ENCODE measurements at regions not wholly inside any gene's neighbourhood (a gene's known extent, or its start where the extent isn't known, plus 50 kb on each side); places are given as distances from the start of the nearest gene placed in this dataset.

DNA sequence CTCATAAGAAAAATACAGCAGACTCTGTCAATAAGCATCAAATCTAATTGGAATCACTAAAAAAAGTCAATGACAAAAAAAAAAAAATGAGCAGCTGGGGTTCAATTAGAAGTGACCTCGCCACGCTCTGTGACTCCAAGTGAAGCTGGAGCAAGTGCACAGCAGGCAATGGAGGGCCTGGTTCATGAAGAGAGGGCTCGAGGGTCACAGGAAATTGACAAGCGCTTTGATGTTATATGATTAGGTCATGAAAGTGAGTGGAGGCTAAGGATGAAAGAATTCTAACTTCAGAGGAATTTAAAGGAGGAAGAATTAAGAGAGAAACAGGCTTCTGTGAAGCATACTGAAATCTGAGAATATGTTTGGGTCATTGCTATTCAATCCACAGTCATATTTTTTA lies 85.4 kb upstream of the TMEM18 start:
- Histone ChIP-seq H2BK120ac (ENCODE audit: low read depth, low read length) (no peak overlapping the region), H3K79me1 (ENCODE audit: low read length) (no peaks in the 10 kb centered on the region), H3K36me3 (ENCODE audit: control insufficient read depth, insufficient read depth, low read length) (no peaks in the 10 kb centered on the region), H2AK5ac (ENCODE audit: low read length) (no peak overlapping the region), H2BK5ac (ENCODE audit: low read length) (no peak overlapping the region), H3K79me2 (ENCODE audit: control insufficient read depth, insufficient read depth, low read length) (no peaks in the 10 kb centered on the region), H3K9ac (ENCODE audit: low read length) (no peak overlapping the region), H3K27ac (ENCODE audit: low read depth, low read length) (no peak overlapping the region), H3K4me2 (ENCODE audit: low read length) (no peak overlapping the region), H3K56ac (ENCODE audit: low read length) (no peak overlapping the region), H2BK15ac (replicated peaks; ENCODE audit: low read depth) (no peak overlapping the region), H3K23ac (ENCODE audit: low read length) (no peak overlapping the region), H4K8ac (ENCODE audit: low read depth, low read length) (no peak overlapping the region), H3K4me3 (ENCODE audit: low read length) (no peak overlapping the region), H3K4ac (ENCODE audit: low read depth, low read length) (no peak overlapping the region), H3K27me3 (ENCODE audit: insufficient read depth, low read length, poor library complexity) (no peaks in the 10 kb centered on the region), H4K5ac (ENCODE audit: low read length) (no peak overlapping the region), H3K18ac (ENCODE audit: low read length) (no peak overlapping the region), H3K4me1 (ENCODE audit: control insufficient read depth, low read depth, low read length) (no peaks in the 10 kb centered on the region)
- no peak for DNase-seq
- WGBS (ENCODE audit: extremely low coverage, insufficient coverage, low lambda C conversion rate): no CpG with 5 or more reads among the region's 4 CpGs

DNA sequence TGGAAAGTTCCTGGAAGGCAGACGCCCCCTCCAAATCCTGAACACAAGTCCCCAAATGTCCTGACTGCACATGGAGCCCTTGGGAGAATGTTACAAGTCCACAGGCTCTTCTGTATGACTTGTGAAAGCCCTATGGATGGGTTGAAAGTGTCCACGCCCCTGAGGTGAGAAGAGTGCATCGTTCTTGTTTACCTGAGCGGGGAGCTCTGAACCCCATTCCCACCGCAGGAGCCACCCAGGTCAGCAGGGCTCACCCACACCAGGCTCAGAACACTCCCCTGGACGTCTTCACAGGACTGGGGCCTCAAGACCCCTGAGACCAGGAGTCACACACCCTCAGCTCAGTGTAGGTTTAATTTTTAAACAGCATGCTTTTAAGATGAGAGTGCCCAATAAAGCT lies 84.2 kb upstream of the TMEM18 start:
- no peak overlapping the region for H2AK5ac ChIP-seq (ENCODE audit: low read length)
- no peak overlapping the region for H2BK120ac ChIP-seq (ENCODE audit: low read depth, low read length)
- no peak overlapping the region for H3K9ac ChIP-seq (ENCODE audit: low read length)
- no peak overlapping the region for H2BK15ac ChIP-seq (replicated peaks; ENCODE audit: low read depth)
- H3K18ac ChIP-seq (ENCODE audit: low read length): no peak overlapping the region
- no peak overlapping the region for H4K8ac ChIP-seq (ENCODE audit: low read depth, low read length)
- WGBS (ENCODE audit: extremely low coverage, insufficient coverage, low lambda C conversion rate): no CpG with 5 or more reads among the region's 6 CpGs
- no peak overlapping the region for H3K27ac ChIP-seq (ENCODE audit: low read depth, low read length)
- H3K4ac ChIP-seq (ENCODE audit: low read depth, low read length): no peak overlapping the region
- no peaks in the 10 kb centered on the region for H3K27me3 ChIP-seq (ENCODE audit: insufficient read depth, low read length, poor library complexity)
- no peak overlapping the region for H3K4me2 ChIP-seq (ENCODE audit: low read length)
- no peak overlapping the region for H2BK5ac ChIP-seq (ENCODE audit: low read length)
- H3K4me1 ChIP-seq (ENCODE audit: control insufficient read depth, low read depth, low read length): no peaks in the 10 kb centered on the region
- no peaks in the 10 kb centered on the region for H3K36me3 ChIP-seq (ENCODE audit: control insufficient read depth, insufficient read depth, low read length)
- no peak overlapping the region for H4K5ac ChIP-seq (ENCODE audit: low read length)
- no peaks in the 10 kb centered on the region for H3K79me1 ChIP-seq (ENCODE audit: low read length)
- H3K4me3 ChIP-seq (ENCODE audit: low read length): no peak overlapping the region
- H3K23ac ChIP-seq (ENCODE audit: low read length): no peak overlapping the region
- no peak for DNase-seq
- H3K79me2 ChIP-seq (ENCODE audit: control insufficient read depth, insufficient read depth, low read length): no peaks in the 10 kb centered on the region
- H3K56ac ChIP-seq (ENCODE audit: low read length): no peak overlapping the region

DNA sequence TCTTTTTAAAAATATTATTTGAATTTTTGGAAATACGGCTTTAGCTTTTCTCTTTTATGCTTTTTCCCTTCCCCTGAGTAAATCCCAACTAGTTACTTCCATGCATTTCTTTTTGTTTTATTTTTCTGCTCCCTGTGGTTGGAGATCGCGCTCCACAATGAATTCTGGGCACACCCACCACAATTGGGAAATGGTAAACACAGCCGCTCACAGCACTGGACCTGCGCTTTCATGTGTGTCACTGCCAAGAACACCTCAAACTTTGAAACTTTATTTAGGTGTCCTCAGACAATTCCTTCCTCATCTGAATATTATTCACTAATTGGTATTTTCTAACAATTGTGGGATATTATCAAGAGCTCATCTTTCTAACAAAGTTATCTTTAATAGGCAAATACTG lies 82.8 kb upstream of the TMEM18 start:
- Histone ChIP-seq H3K79me2 (ENCODE audit: control insufficient read depth, insufficient read depth, low read length) (no peaks in the 10 kb centered on the region), H3K56ac (ENCODE audit: low read length) (no peak overlapping the region), H3K18ac (ENCODE audit: low read length) (no peak overlapping the region), H4K5ac (ENCODE audit: low read length) (no peak overlapping the region), H3K9ac (ENCODE audit: low read length) (no peak overlapping the region), H3K4me3 (ENCODE audit: low read length) (no peak overlapping the region), H3K4me1 (ENCODE audit: control insufficient read depth, low read depth, low read length) (no peaks in the 10 kb centered on the region), H2AK5ac (ENCODE audit: low read length) (no peak overlapping the region), H3K36me3 (ENCODE audit: control insufficient read depth, insufficient read depth, low read length) (no peaks in the 10 kb centered on the region), H3K4me2 (ENCODE audit: low read length) (no peak overlapping the region), H3K4ac (ENCODE audit: low read depth, low read length) (no peak overlapping the region), H2BK120ac (ENCODE audit: low read depth, low read length) (no peak overlapping the region), H3K23ac (ENCODE audit: low read length) (no peak overlapping the region), H4K8ac (ENCODE audit: low read depth, low read length) (no peak overlapping the region), H2BK5ac (ENCODE audit: low read length) (no peak overlapping the region), H3K79me1 (ENCODE audit: low read length) (no peaks in the 10 kb centered on the region), H3K27ac (ENCODE audit: low read depth, low read length) (no peak overlapping the region), H3K27me3 (ENCODE audit: insufficient read depth, low read length, poor library complexity) (no peaks in the 10 kb centered on the region), H2BK15ac (replicated peaks; ENCODE audit: low read depth) (no peak overlapping the region)
- no peak for DNase-seq
- WGBS (ENCODE audit: extremely low coverage, insufficient coverage, low lambda C conversion rate): no CpG with 5 or more reads among the region's 5 CpGs

DNA sequence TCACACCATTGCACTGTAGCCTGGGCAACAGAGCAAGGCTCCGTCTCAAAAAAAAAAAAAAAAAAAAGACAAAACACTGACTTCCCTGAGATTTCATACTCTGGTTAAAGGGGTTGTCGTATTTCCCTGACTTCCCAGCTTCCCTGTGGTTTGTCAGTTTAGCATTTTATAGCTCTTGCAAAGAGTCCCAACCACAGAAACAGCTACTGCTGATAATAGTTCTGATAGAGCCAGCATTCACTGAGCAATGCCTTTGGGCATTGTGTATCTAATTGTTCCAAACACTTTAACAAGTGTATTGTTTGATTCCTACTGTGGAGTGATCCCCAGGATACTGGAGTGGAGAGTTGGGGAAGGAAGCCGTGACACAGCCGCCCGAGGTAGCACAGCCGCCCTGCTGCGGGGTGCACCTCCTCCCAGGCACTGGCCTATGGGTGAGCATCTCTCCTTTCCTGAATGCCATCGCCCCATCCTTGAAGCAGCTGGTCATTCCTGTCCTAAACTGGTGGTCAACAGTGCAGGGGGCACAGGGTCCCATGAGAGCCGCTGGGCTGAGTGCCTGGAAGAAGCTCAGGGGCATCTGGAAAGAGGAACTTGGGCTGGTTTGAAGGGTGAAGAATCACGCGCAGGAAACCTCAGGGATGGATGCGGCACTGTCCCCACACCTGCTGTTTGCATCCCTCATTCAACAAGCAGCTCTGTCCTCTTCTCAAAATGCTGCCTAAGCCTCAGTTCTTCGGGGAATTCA lies 81.0 kb upstream of the TMEM18 start:
- no peaks in the 10 kb centered on the region for H3K79me1 ChIP-seq (ENCODE audit: low read length)
- H3K4me2 ChIP-seq (ENCODE audit: low read length): no peak overlapping the region
- no peak overlapping the region for H3K27ac ChIP-seq (ENCODE audit: low read depth, low read length)
- no peak overlapping the region for H3K4ac ChIP-seq (ENCODE audit: low read depth, low read length)
- no peak overlapping the region for H3K18ac ChIP-seq (ENCODE audit: low read length)
- no peaks in the 10 kb centered on the region for H3K36me3 ChIP-seq (ENCODE audit: control insufficient read depth, insufficient read depth, low read length)
- no peaks in the 10 kb centered on the region for H3K79me2 ChIP-seq (ENCODE audit: control insufficient read depth, insufficient read depth, low read length)
- H2BK15ac ChIP-seq (replicated peaks; ENCODE audit: low read depth): no peak overlapping the region
- no peak overlapping the region for H2BK120ac ChIP-seq (ENCODE audit: low read depth, low read length)
- H3K4me1 ChIP-seq (ENCODE audit: control insufficient read depth, low read depth, low read length): no peaks in the 10 kb centered on the region
- H3K4me3 ChIP-seq (ENCODE audit: low read length): no peak overlapping the region
- no peak overlapping the region for H2BK5ac ChIP-seq (ENCODE audit: low read length)
- no peaks in the 10 kb centered on the region for H3K27me3 ChIP-seq (ENCODE audit: insufficient read depth, low read length, poor library complexity)
- WGBS (ENCODE audit: extremely low coverage, insufficient coverage, low lambda C conversion rate): no CpG with 5 or more reads among the region's 13 CpGs
- no peak overlapping the region for H2AK5ac ChIP-seq (ENCODE audit: low read length)
- no peak overlapping the region for H3K9ac ChIP-seq (ENCODE audit: low read length)
- H4K5ac ChIP-seq (ENCODE audit: low read length): no peak overlapping the region
- no peak overlapping the region for H3K56ac ChIP-seq (ENCODE audit: low read length)
- H4K8ac ChIP-seq (ENCODE audit: low read depth, low read length): no peak overlapping the region
- no peak for DNase-seq
- no peak overlapping the region for H3K23ac ChIP-seq (ENCODE audit: low read length)

DNA sequence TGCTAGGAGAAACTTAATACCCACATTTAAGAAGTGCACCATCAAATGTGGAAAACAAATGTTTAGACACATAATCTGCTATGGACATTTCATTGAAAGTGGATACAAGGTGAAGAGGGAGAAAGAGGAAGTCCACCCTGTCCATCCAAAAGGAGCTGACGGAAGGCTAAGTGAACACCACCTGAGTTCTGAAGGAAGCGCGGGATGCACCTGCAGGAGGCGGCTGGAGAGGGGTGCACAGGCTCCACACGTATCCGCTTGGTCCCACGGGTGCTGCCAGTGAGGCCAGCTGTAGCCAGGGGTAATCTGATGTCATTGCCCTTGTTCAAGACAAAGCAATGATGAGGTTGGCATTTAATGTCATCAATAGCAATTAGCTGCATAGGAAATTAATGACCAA lies 75.9 kb upstream of the TMEM18 start:
- no CpG with 5 or more reads among the region's 7 CpGs for WGBS (ENCODE audit: extremely low coverage, insufficient coverage, low lambda C conversion rate)
- DNase-seq: no peak
- H3K4me2 ChIP-seq (ENCODE audit: low read length): no peak overlapping the region

DNA sequence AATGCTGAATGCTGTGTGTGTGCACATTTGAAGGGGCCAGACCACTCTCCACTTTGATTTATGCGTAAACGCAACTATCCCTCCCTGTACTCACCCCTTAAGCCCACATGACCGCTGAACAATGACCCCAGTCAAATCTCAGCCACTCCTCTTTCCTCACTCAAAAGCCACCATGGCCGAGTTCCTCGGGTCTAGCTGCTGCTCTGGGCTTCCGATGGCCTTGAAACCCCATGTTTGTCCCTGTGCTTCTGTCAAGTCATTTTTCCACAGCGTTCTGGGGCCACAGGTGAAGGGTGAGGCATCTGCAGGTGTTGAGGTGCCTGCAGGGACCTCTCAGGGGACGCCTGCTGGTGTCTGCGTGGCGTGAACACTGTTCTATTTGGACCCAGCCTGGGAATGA lies 74.3 kb upstream of the TMEM18 start:
- H3K23ac ChIP-seq (ENCODE audit: low read length): no peak overlapping the region
- no peak overlapping the region for H4K8ac ChIP-seq (ENCODE audit: low read depth, low read length)
- no peak overlapping the region for H3K9ac ChIP-seq (ENCODE audit: low read length)
- H3K27ac ChIP-seq (ENCODE audit: low read depth, low read length): no peak overlapping the region
- H4K5ac ChIP-seq (ENCODE audit: low read length): no peak overlapping the region
- no peak overlapping the region for H3K4me2 ChIP-seq (ENCODE audit: low read length)
- no peak overlapping the region for H3K4me3 ChIP-seq (ENCODE audit: low read length)
- no peak overlapping the region for H2BK5ac ChIP-seq (ENCODE audit: low read length)
- whole genome bisulfite sequencing (ENCODE audit: extremely low coverage, insufficient coverage, low lambda C conversion rate): no CpG with 5 or more reads among the region's 10 CpGs
- H3K56ac ChIP-seq (ENCODE audit: low read length): no peak overlapping the region
- no peak overlapping the region for H3K18ac ChIP-seq (ENCODE audit: low read length)
- H3K27me3 ChIP-seq (ENCODE audit: insufficient read depth, low read length, poor library complexity): no peaks in the 10 kb centered on the region
- no peaks in the 10 kb centered on the region for H3K79me1 ChIP-seq (ENCODE audit: low read length)
- no peaks in the 10 kb centered on the region for H3K79me2 ChIP-seq (ENCODE audit: control insufficient read depth, insufficient read depth, low read length)
- no peaks in the 10 kb centered on the region for H3K4me1 ChIP-seq (ENCODE audit: control insufficient read depth, low read depth, low read length)
- no peak overlapping the region for H2AK5ac ChIP-seq (ENCODE audit: low read length)
- no peak overlapping the region for H3K4ac ChIP-seq (ENCODE audit: low read depth, low read length)
- H2BK120ac ChIP-seq (ENCODE audit: low read depth, low read length): no peak overlapping the region
- H2BK15ac ChIP-seq (replicated peaks; ENCODE audit: low read depth): no peak overlapping the region
- H3K36me3 ChIP-seq (ENCODE audit: control insufficient read depth, insufficient read depth, low read length): no peaks in the 10 kb centered on the region
- no peak for DNase-seq

More for the DNA sequence above, 75.9 kb upstream of the TMEM18 start:
- Histone ChIP-seq H3K18ac (ENCODE audit: low read length) (no peak overlapping the region), H2BK5ac (ENCODE audit: low read length) (no peak overlapping the region), H3K23ac (ENCODE audit: low read length) (no peak overlapping the region), H3K9ac (ENCODE audit: low read length) (no peak overlapping the region), H3K56ac (ENCODE audit: low read length) (no peak overlapping the region), H4K8ac (ENCODE audit: low read depth, low read length) (no peak overlapping the region), H3K27ac (ENCODE audit: low read depth, low read length) (no peak overlapping the region), H2AK5ac (ENCODE audit: low read length) (no peak overlapping the region), H2BK15ac (replicated peaks; ENCODE audit: low read depth) (no peak overlapping the region), H3K4ac (ENCODE audit: low read depth, low read length) (no peak overlapping the region), H3K79me2 (ENCODE audit: control insufficient read depth, insufficient read depth, low read length) (no peaks in the 10 kb centered on the region), H3K27me3 (ENCODE audit: insufficient read depth, low read length, poor library complexity) (no peaks in the 10 kb centered on the region), H3K4me1 (ENCODE audit: control insufficient read depth, low read depth, low read length) (no peaks in the 10 kb centered on the region), H4K5ac (ENCODE audit: low read length) (no peak overlapping the region), H2BK120ac (ENCODE audit: low read depth, low read length) (no peak overlapping the region), H3K79me1 (ENCODE audit: low read length) (no peaks in the 10 kb centered on the region), H3K36me3 (ENCODE audit: control insufficient read depth, insufficient read depth, low read length) (no peaks in the 10 kb centered on the region), H3K4me3 (ENCODE audit: low read length) (no peak overlapping the region)
